ENCODE measurements at regions not wholly inside any gene's neighbourhood (a gene's known extent, or its start where the extent isn't known, plus 50 kb on each side); places are given as distances from the start of the nearest gene placed in this dataset.

DNA sequence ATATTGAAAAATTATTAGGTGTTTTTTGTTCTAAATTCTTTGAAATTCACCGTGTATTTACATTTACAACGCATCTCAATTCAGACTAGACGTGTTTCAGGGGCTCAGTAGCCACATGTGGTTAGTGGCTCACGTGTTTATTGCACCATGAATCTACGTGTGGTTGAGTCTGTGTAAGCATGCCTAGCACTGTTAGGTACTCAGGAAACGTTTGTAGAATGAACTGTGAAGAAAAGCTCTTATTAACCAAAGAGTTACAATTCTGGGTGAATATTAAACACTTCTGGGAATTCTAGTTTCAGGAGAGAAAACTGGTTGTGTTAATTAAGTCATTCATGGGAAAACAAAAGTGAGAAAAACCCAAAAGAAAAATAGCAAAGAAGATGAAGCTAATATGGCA is 117.5 kb upstream of the CDH6 start:
- whole genome bisulfite sequencing: 79% methylated on average over 6 of the region's 6 CpGs
- H3K4me3 ChIP-seq: no peak overlapping the region
- TF ChIP-seq POLR2AphosphoS5 (IDR thresholded peaks at IDR 0.05) (no peak), CTCF (IDR thresholded peaks at IDR 0.05) (no peak), POLR2A (IDR thresholded peaks at IDR 0.05; ENCODE audit: low read depth) (no peak), EP300 (IDR thresholded peaks at IDR 0.05) (no peak)
- H3K36me3 ChIP-seq: no peaks in the 10 kb centered on the region
- H3K9me3 ChIP-seq: no peaks in the 10 kb centered on the region
- H3K27me3 ChIP-seq: no peaks in the 10 kb centered on the region
- DNase-seq (ENCODE audit: extremely low spot score): no peak
- no peak overlapping the region for H3K27ac ChIP-seq (replicated peaks in 1 of 4)
- intact Hi-C loops (cut with DNase I): no loop called here
- H3K4me1 ChIP-seq: peaks cover 0 to 6% (median 0%) of the 10 kb centered on the region in 4 donors

DNA sequence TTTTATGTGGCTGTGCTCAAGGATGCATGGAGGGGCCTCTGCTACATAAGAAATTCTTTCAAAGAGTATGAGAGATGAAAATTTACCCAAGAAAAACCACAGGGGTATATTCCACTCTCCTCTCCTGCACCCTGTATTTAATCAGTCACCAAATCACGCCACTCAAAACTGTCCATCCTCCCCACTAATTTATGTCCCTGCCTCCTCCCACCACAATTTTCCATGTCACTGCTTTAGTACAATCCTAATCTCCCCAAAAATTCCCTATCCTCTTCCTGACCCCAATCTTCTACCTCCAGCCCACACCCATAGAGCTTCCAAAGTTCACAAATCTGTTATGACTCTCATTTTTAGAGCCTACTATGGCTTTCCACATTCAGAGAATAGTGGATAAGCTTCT is 125.2 kb upstream of the CDH6 start:
- Histone ChIP-seq H3K9me3 (no peaks in the 10 kb centered on the region), H3K4me3 (no peak overlapping the region), H3K27me3 (no peaks in the 10 kb centered on the region), H3K4me1 (no peaks in the 10 kb centered on the region), H3K27ac (replicated peaks in 1 of 4) (no peak overlapping the region), H3K36me3 (no peaks in the 10 kb centered on the region)
- intact Hi-C loops (cut with DNase I): no loop called here
- DNase-seq (ENCODE audit: extremely low spot score): no peak
- WGBS: 74% methylated on average over 1 of the region's 1 CpG
- TF ChIP-seq POLR2AphosphoS5 (IDR thresholded peaks at IDR 0.05) (no peak), CTCF (IDR thresholded peaks at IDR 0.05) (no peak), POLR2A (IDR thresholded peaks at IDR 0.05; ENCODE audit: low read depth) (no peak), EP300 (IDR thresholded peaks at IDR 0.05) (no peak)

GRCh38 chr5:31066655-31067328 is 126.7 kb upstream of the CDH6 start:
- WGBS: 74% methylated on average over 5 of the region's 5 CpGs
- no peaks in the 10 kb centered on the region for H3K4me1 ChIP-seq
- intact Hi-C loops (cut with DNase I): no loop called here
- H3K4me3 ChIP-seq: no peak overlapping the region
- H3K27me3 ChIP-seq: no peaks in the 10 kb centered on the region
- H3K9me3 ChIP-seq: no peaks in the 10 kb centered on the region
- H3K36me3 ChIP-seq: no peaks in the 10 kb centered on the region
- TF ChIP-seq CTCF (IDR thresholded peaks at IDR 0.05): no peak
- no peak for TF ChIP-seq EP300 (IDR thresholded peaks at IDR 0.05)
- DNase-seq (ENCODE audit: extremely low spot score): no peak
- no peak overlapping the region for H3K27ac ChIP-seq (replicated peaks in 1 of 4)

- Histone ChIP-seq H3K36me3 (no peaks in the 10 kb centered on the region), H3K9me3 (no peaks in the 10 kb centered on the region), H3K27me3 (no peaks in the 10 kb centered on the region), H3K4me3 (no peak overlapping the region), H3K4me1 (no peaks in the 10 kb centered on the region), H3K27ac (replicated peaks in 1 of 4) (no peak overlapping the region)
- no peak for TF ChIP-seq EP300 (IDR thresholded peaks at IDR 0.05)
- no peak for TF ChIP-seq CTCF (IDR thresholded peaks at IDR 0.05)
- no peak for TF ChIP-seq POLR2AphosphoS5 (IDR thresholded peaks at IDR 0.05)
- no peak for TF ChIP-seq POLR2A (IDR thresholded peaks at IDR 0.05; ENCODE audit: low read depth)
- WGBS: 89% methylated on average over 3 of the region's 3 CpGs
- intact Hi-C loops (cut with DNase I): no loop called here
- no peak for DNase-seq (ENCODE audit: extremely low spot score)
Measured at GRCh38 chr5:31064215-31064614, 129.3 kb upstream of the CDH6 start.
